ENCODE measurements at regions not wholly inside any gene's neighbourhood (a gene's known extent, or its start where the extent isn't known, plus 50 kb on each side); places are given as distances from the start of the nearest gene placed in this dataset.

DNA sequence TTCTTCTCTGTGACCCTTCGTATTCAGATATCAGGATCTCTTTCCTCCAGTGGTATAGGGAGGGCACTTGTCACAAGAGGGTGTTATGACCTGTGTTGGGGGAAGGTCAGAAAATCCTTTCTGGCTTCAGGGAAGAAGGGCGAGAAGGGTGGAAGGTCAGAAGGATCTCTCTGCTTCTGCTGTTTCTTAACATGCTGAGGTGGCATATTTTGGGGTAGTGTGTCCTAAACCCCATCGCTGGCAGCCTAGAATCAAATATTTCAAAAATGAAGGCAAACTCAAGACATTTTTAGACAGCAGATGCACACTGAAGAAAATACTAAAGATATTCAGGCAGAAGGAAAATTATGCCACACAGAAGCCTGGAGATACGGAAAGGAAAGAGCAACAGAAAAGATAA, 207.6 kb downstream of the TM2D1 start:
- no peaks in the 10 kb centered on the region for H4K20me1 ChIP-seq (ENCODE audit: control insufficient read depth, insufficient read depth, insufficient read length)
- H2BK20ac ChIP-seq (ENCODE audit: low read depth, low read length, poor library complexity, severe bottlenecking): no peak overlapping the region
- no peak overlapping the region for H2BK15ac ChIP-seq (ENCODE audit: low read depth, low read length)
- no peak overlapping the region; a peak in 1 of 7 replicates for H3K27ac Mint-ChIP-seq
- no peak overlapping the region for H2BK5ac ChIP-seq (ENCODE audit: insufficient read length, low read length)
- no peak overlapping the region for H3K27ac ChIP-seq (ENCODE audit: insufficient read length, low read depth, low read length)
- no peak overlapping the region for H3K4me2 ChIP-seq (ENCODE audit: insufficient read depth, insufficient read length, low read length)
- H3K27me3 Mint-ChIP-seq (ENCODE audit: low read depth): no peaks in the 10 kb centered on the region
- H3K79me1 ChIP-seq (ENCODE audit: insufficient read depth, low read depth, low read length, poor library complexity, severe bottlenecking): no peaks in the 10 kb centered on the region
- no peak overlapping the region for H3K4me3 Mint-ChIP-seq
- no peak for DNase-seq
- H2BK12ac ChIP-seq (ENCODE audit: insufficient read length, low read depth, low read length): no peak overlapping the region
- no peak overlapping the region for H3K23ac ChIP-seq (ENCODE audit: insufficient read length, low read depth, low read length)
- no peak overlapping the region for H4K8ac ChIP-seq (replicated peaks; ENCODE audit: insufficient read length, low read depth, low read length)
- H4K91ac ChIP-seq (ENCODE audit: insufficient read length, low read depth, low read length): no peak overlapping the region
- peaks cover 12 to 14% of the 10 kb centered on the region in 2 experiments for H3K4me1 Mint-ChIP-seq
- no peak overlapping the region for H2AFZ ChIP-seq (ENCODE audit: low read length)
- H2BK120ac ChIP-seq (ENCODE audit: low read depth, low read length, poor library complexity, severe bottlenecking): no peak overlapping the region
- H3K79me2 ChIP-seq (ENCODE audit: insufficient read depth, low read length): no peaks in the 10 kb centered on the region
- no peak overlapping the region for H3K14ac ChIP-seq (ENCODE audit: insufficient read depth, low read length)
- no peaks in the 10 kb centered on the region for H3K36me3 Mint-ChIP-seq (ENCODE audit: insufficient read depth in 1 of 3, low read depth in 3 of 3)
- no peaks in the 10 kb centered on the region for H3K27me3 ChIP-seq (ENCODE audit: insufficient read depth, low read length)
- TF ChIP-seq, protein P1, sequence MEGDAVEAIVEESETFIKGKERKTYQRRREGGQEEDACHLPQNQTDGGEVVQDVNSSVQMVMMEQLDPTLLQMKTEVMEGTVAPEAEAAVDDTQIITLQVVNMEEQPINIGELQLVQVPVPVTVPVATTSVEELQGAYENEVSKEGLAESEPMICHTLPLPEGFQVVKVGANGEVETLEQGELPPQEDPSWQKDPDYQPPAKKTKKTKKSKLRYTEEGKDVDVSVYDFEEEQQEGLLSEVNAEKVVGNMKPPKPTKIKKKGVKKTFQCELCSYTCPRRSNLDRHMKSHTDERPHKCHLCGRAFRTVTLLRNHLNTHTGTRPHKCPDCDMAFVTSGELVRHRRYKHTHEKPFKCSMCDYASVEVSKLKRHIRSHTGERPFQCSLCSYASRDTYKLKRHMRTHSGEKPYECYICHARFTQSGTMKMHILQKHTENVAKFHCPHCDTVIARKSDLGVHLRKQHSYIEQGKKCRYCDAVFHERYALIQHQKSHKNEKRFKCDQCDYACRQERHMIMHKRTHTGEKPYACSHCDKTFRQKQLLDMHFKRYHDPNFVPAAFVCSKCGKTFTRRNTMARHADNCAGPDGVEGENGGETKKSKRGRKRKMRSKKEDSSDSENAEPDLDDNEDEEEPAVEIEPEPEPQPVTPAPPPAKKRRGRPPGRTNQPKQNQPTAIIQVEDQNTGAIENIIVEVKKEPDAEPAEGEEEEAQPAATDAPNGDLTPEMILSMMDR (conservative IDR thresholded peaks at IDR 0.05): no peak
- H3K9me3 Mint-ChIP-seq: no peaks in the 10 kb centered on the region
- H4K5ac ChIP-seq (ENCODE audit: insufficient read length, low read depth, low read length): no peak overlapping the region
- H3K9ac ChIP-seq (ENCODE audit: extremely low read depth, insufficient read length, low read length): no peak overlapping the region
- no peak overlapping the region for H3K56ac ChIP-seq (ENCODE audit: insufficient read length, low read depth, low read length)
- H3K4me1 ChIP-seq (ENCODE audit: insufficient read depth, low read length): no peaks in the 10 kb centered on the region
- H3K9me3 ChIP-seq (ENCODE audit: control insufficient read depth, low read depth, low read length): no peaks in the 10 kb centered on the region
- H3T11ph ChIP-seq (ENCODE audit: low read length): no peak overlapping the region
- WGBS (ENCODE audit: extremely low coverage, insufficient read length, low lambda C conversion rate): no CpG with 5 or more reads among the region's 4 CpGs
- H3K18ac ChIP-seq (ENCODE audit: insufficient read length, low read depth, low read length): no peak overlapping the region
- H3K23me2 ChIP-seq (ENCODE audit: insufficient read length, low read depth, low read length, poor library complexity, severe bottlenecking): no peaks in the 10 kb centered on the region
- no peak overlapping the region for H3K4ac ChIP-seq (ENCODE audit: low read depth, low read length)
- H2AK5ac ChIP-seq (ENCODE audit: insufficient read length, low read length): no peak overlapping the region

Measured in H9 (cell line).